HG02943 (cell line): ENCODE measurements at regions not wholly inside any gene's neighbourhood (a gene's known extent, or its start where the extent isn't known, plus 50 kb on each side); places are given as distances from the start of the nearest gene placed in this dataset.

Source experiments
- ATAC-seq: cut with Tn5 transposase; IDR thresholded peaks from one replicate; pipeline ENCODE4 v1.9.1; 2021; ENCODE audit warnings: mild to moderate bottlenecking, low read depth, moderate library complexity; ENCODE audit not compliant: unreplicated experiment

DNA sequence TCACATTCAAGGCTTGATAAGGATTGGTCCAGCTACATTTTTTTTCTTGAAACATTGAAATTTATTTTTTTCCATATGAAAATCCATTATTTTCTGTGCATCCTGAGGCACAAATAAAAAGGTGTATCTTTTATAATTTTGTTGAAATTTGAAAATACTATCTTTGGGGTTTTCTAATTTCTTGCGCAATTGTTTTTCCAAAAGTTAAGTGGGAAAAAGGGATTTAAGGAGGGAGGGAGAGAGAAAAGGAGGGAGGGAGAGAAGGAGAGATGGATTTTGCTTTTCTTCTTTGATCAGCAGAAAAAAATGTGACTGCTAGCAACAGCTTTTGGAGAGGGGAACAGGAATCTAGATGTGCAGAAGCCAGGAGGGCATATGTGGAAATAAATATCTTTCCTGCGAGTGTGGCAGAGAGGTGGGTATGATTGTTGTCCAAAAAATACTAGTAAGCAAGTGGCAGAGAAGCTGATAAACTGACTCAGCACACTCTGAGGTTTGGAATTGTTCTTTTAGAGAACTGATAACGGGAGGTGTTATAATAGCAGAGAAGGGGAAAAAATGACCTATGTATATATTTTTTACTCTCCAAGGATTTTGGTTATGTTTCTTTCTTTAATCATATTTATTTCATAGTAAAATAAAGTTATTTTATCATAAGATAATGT, 61.2 kb upstream of the EDNRB start:
- ATAC-seq = no peak

GRCh38 chr13:77975358-77976042, 56.9 kb upstream of the EDNRB start:
- ATAC-seq = no peak

GRCh38 chr13:77969299-77969698, 50.7 kb upstream of the EDNRB start:
- no peak for ATAC-seq
